HG03521 (cell line): ENCODE measurements at regions not wholly inside any gene's neighbourhood (a gene's known extent, or its start where the extent isn't known, plus 50 kb on each side); places are given as distances from the start of the nearest gene placed in this dataset.

Experiments
- ATAC-seq: cut with Tn5 transposase; IDR thresholded peaks from one replicate; pipeline ENCODE4 v1.9.1; 2021; ENCODE audit warnings: mild to moderate bottlenecking, moderate library complexity; ENCODE audit not compliant: unreplicated experiment

DNA sequence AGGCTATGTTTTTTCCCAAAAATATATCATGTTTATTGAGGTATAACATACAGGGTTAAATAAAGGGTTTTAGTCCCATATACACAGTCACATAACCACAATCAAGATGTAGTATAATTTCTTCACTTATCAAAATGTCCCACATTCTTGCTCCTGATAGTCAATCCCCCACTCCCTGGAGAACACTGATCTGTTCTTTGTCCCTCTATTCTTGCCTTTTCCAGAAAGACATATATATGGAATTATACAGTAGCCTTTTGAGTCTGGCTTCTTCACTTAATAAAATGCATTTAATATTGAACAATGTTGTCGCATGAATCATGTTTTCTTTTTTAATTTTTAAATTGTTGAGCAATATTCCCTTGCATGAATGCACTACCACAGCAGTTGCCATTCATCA, 1059.7 kb downstream of the TSN start:
- no peak for ATAC-seq

DNA sequence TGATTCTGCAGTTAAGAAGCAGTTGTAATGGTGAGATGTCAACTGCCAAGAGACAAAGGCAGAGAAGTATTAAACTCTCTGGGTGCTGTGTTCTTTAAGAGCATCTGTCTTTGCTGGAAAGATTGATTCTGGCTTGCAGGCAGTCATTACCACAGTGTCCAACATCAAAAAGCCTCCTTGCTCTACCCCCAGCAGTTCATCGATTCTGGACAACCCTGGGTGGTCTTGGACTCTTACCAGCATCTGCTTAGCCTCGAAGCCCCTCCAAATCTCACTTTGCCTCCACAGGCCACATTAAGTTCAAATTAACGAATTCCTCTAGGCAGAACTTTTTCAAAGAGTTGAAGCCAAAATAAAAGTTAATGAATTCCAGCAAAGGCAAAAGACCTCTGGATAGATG, 1061.4 kb downstream of the TSN start:
- no peak for ATAC-seq

DNA sequence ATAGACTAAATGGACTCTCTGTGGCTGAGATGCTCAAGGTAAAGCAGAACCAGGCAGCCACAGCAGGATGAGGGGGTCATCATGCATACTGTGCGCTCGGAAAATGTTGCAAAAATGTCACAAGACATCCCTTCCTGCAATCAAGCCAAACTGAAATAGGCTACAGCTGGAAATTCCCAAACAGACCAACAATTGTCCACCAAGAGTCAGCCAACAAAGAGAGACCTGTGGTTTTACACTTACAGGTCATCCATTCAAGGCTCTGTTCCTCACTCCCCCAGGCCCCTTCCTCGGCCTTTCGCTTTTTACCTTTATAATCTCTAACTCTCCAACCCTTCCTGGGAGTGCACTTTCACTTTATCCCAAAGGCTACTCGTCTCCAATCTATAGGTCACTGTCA, 1066.9 kb downstream of the TSN start:
- ATAC-seq: no peak

DNA sequence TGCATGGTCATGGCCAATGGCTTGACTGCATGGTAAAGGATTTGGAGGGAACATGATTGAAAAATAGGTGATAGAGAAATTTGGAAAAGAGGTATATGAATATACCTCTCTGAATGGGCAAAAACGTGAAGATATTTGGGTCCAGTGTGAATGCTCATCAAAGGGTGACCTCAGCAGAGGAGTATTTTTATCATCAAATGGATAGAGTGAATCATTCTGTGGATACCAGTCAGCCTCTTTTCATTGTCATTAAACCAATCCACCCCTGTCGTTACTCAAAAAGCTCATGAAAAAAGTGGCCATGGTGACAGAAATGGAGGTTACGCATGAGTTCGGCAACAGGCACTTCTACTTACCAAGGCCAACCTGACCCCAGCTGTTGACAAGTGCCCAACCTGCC, 1074.7 kb downstream of the TSN start:
- ATAC-seq: no peak

DNA sequence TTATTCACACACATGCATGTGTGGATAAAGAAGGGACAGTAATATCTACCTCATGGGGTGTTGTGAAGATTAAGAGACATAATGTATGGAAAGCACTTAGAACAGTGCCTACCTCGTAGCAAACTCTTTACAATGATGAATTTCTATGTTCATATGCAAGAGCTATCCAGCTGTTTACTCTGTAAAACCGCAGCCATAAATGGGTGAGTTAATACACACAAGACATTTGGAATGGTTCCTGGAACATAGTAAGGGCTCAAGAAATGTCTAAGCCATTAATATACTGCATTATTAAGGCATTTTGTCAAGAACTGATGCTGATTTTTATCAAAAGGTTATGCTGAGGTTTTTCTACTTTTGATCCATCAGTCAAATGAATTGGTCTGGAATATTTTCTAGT, 1076.2 kb downstream of the TSN start:
- no peak for ATAC-seq

DNA sequence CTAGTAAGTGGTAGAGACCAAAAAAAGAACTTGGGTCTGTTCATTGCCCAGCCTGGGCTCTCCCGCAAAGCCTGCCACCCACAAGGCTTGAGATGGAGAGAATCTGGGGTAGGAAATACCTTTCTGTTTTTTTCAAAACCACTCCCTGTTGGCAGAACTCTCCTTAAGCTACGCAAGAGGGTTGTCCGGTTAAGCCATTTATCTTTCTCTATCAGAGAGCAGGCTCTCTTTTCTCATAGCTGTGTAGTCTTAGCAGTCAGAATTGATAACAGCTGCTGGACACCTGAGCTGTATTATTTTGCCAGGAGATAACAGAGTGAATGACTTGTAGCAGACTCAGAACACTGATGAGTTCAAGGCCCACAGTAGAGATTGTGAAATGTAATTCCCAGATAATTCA, 1088.1 kb downstream of the TSN start:
- no peak for ATAC-seq

DNA sequence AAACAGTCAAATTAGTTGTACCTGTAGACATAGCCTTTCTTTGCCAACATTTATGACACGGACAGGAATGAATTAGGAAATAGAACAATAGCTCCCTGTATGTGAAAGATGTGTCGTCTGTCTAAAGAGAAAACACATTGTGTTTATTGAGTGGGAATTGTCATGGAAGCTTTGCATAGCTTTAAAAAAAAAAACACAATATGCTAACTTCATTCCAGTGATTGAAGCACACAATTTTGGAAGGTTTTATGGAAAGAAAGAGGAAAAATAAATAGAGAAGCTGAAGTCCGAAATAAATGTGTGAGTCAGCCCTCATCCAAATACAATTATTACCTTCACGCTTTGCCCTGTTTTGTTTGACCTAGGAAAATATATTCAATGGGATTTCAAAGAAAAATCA, 1095.7 kb downstream of the TSN start:
- ATAC-seq: no peak

DNA sequence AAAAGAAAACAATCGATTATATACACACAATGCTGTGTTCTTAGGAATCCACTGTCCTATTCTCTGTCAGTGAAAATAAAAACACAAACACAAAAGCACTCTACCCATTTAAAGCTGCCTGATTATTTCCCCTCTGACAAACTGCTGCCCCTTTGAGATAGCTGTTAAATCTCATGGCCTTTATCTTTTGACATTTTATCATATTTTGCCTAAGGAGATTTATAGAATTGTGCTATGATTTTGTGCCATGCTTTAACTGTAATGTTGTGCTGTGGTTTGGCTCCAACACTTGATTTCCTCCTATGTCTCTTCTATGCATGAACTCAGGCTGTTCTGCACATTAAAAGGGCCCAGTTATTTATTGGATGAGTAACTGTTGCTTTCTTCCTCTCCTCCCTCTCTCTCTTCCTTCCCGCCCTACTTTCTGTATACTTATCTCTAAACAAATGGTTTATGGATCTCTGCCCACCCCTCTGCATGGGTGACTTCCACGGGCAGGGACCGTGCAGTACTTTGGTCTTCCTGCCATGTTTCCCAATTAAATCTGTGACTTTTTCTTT, 1096.6 kb downstream of the TSN start:
- ATAC-seq: no peak

DNA sequence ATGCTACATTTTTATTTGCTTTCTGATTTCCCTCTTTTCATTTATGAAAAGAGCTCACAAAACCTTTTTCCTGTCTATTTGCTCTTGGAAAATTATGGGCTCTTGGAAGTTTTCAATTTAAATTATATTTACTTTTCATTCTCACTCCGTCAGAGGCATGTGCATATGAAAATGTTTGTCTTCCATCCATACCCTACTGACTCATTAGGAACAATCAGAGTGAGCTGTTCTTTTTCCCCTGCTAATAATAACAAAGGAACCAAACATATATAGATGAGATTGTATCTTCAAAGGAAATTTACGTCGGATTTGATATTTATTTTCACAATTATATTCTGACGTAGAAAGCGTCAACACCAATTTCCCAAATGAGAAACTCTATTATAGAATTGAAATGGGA, 1101.2 kb downstream of the TSN start:
- no peak for ATAC-seq

DNA sequence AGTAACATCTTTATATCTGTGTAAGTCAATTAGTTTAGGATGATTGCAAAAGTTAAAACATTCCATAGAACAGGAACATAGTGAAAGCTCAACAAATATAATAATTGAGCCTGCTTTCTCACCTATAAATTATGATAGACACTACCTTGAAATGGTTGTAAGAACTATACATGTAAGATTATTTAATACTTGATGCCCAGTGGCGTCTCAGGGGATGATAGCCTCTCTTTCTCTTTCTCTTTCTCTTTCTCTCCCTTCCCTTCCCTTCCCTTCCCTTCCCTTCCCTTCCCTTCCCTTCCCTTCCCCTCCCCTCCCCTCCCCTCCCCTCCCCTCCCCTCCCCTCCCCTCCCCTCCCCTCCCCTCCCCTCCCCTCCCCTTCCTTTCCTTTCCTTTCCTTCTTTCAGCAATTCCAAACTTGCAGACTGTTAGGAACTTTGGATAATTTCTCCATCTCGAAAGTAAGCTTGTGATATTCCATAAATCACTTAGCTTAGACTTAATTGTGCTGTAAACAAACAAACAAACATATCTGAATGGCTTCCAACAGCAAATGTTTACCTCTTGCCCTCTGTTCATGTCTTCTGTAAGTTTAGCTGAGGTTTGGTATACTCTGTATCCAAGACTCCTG, 1102.7 kb downstream of the TSN start:
- no peak for ATAC-seq

DNA sequence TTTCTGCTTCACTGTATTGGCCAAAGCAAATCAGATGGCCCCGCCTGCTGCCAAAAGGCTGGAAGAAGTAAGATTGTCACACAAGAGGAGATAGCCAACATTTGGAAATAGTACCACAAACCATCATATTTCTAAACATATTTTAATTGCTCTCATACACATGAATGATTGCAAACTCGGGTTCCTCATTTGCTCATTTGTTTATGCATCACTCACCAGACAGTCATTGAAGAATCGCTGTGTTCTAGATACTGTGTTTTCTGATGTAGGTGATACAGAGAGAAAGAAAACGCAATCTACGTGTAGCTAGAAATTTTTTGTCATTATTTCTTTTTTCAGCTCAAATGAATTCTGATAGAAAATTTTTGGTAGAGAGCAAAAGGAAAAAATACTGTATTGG, 1103.4 kb downstream of the TSN start:
- ATAC-seq: no peak

DNA sequence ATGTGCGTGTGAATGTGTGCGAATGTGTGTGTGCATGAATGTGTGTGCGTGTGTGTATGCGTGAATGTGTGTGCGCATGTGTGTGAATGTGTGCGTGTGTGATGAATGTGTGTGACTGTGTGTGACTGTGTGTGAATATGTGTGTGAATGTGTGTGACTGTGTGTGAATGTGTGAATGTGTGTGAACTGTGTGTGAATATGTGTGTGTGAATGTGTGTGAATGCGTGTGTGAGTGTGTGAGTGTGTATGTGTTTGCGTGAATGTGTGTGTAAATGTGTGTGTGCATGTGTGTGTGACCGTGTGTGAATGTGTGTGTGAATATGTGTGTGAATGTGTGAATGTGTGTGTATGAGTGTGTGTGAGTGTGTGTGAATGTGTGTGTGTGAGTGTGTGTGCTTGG, 1103.8 kb downstream of the TSN start:
- no peak for ATAC-seq

DNA sequence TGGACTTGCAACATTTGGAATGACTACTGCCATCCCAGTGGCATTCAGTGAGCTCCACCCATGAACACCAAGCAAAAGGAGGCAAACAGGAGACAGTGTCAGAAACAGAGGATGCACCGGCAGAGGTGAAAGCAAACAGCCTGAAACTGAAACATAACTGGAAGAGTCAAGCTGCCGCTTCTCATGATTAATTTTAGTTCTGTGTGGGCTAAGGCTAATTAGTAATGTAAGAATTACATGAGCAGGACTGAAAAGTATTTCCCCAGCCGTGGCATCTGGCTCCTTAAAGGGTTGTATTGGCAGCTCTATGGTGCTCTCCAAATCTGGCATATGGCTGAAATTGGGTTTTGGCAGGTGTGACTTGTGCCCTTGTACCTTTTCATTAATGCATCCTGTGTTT, 1108.1 kb downstream of the TSN start:
- ATAC-seq: no peak

DNA sequence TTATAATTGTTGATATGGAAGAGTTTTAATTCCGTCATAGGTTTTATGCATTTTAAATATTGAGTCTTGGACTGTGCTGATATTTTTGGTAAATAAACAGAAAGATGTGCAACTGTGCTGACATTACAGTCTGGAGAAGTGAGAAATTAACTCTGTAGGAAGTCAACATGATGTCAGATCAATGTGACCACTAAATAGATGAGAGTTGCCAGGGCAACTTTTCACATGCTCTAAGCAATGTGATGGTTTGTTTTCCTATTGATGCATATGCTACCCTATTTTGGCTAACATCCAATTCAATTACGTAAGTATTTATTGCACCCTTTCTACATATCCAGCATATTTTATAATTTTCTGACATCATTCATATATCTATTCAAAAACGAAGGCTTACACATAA, 1109.3 kb downstream of the TSN start:
- no peak for ATAC-seq

DNA sequence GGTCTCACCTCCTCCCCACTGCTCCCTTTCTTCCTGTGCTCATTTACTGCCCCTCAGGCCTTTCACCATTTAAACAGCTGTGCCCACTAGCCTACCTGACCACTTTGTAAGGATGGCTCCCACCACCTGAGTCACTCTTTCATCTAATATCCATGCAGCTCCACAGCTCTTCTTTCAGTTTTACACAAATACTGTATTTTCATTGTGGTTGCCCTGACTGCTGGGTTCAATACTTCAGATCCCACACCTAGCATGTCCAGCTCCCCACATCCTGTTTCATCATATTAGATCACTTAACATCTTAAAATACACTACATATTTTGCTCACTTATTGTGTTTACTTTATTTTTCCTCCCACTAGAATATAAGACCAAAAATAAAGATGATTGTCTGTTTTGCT, 1110.6 kb downstream of the TSN start:
- no peak for ATAC-seq

DNA sequence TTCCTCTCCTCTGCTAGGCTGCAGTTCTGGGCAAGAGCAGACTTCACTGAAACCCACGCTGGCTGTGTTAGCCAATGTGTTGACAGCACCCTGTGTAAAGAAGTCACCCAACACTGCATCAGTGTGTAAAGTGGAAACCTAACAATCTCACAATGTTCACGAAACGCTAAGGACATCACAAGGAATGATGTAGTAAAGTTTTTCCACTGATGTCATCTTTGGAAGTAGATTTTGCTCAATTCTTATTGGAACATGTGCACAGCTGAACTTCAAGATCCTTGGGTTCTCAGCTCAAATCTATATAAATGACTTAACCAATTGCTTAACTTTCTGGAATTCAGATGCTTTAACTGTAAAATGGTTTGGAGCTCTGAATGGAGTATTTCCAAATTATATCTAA, 1112.5 kb downstream of the TSN start:
- no peak for ATAC-seq

DNA sequence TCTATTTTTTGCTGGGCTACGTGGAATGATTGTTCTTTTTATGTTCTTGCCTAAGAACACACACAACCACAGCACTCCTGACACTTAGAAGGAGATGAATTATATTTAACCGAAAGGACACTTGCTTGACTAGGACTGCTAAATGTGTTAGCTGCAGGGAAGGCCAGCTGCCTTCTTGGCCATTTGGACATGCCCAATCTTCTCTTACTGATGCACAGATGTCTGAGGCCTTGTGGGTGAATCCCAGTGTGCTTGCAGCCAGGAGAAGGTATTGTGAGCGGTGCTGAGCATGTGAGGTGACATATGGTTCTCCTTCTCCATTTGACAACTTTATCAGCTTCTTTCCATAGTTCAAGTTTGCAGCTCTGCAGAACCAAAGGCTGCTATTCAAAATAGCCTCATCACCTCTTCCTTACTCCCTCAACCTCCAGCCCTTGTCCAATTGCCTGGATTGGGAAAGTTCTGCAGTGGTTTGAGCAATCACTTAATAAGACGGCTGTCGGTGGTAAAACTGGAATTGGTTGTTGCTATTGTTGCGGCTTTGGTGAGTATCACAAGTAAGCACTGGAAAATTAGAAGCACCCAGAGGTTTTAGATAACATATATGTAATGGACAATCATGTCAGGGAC, 1113.3 kb downstream of the TSN start:
- no peak for ATAC-seq

DNA sequence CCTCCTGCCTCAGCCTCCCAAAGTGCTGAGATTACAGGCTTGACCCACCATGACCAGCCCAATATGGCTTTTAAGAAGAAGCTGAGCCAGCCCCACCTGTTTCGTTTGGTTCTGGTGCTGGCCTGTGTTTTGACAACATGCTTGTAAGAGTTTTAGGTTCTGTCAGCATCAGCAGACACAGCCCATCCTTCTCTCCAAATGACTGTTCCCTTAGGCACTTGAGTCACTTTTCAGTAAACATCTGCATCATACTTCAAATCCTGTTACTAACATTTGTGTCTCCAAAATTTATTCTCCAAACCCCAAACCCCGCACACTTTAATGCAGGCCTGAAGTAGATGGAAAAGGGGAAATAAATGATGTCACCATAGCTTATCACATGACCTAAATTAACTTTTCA, 1118.5 kb downstream of the TSN start:
- no peak for ATAC-seq

DNA sequence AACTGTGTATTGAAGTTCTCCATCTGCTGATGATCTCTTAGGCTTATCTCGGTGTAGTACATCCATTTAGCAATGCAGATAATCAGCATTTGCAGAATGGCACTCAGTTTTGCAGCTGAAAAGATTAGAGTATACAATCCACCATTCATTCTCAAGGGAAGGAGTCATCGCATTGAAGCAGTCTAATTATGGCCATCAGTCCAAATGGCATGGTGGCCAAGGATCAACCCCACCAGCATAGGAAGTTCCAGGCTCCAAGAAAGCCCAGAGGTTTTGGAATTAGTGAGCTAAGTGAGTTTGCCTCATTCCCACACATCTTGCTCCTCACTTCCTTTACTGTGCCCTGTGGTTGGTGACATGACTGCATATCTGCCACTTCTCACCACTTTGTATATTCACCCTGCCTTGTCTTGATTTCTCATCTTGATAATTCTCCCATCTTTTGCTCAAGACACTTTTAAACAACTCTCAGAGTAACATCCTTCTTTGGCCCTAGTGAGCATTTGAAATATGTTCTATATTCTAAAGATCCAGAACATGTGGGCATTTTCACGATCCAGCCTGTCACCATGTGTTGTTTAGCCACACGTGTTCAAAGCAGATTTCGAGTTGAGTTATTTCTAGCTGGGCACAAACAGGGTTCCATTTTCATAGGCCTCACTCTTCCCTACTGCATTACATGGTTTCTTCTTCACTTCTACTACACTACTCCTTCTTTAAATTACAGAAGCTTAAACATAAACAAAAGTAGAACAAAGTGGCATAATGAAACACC, 1119.8 kb downstream of the TSN start:
- no peak for ATAC-seq

DNA sequence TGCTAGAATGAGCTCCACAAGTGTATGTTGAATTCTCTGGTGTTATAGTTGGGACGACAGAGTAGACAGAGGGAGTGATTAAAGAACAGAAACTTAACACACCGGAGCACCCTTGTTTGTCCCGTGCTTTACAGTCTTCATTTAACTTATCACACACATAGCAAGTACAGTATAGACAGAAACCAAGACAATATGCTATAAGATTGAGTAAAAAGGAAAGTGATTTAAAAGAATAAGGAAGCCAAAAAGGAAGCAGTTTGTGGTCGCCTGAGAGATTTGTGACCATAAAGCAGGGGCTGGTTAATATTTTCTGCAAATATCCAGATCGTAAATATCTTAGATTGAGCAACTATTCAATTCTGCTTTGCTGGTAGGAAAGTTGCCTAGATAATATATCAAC, 1128.4 kb downstream of the TSN start:
- no peak for ATAC-seq

DNA sequence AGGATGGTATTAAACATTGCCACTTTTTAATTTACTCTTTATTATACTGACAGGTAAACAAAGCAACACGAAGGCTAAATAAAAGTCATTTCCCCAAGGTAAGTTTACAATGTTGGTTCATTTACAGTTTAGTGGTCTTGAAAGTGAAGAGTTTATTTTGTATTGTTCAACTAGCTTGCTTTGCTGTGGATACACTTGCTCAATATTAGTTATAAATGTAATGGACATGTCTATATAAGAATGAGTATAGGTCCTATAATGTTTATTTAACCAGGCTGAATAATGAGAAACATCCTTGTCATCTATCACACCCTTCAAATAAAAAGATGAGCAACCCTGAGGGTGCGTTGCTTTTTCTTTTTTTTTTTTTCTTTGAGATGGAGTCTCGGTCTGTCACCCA, 1129.4 kb downstream of the TSN start:
- ATAC-seq: no peak

DNA sequence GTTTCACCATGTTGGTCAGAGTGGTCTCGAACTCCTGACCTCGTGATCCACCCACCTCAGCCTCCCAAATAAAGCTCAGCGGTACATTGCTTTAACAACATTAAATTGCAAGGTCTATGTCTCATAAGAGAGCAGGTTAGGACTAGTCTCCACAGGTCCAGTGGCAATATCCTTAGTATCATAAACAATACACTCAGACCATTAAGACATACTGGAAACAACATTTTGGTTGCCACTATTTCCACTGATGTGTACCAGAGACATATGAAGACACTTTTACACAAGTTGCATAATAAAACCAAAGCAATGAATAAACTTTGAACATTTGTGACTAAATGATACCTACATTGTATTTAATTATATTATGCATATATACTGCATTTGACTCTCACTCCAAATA, 1130.0 kb downstream of the TSN start:
- no peak for ATAC-seq
